ENCODE measurements at regions not wholly inside any gene's neighbourhood (a gene's known extent, or its start where the extent isn't known, plus 50 kb on each side); places are given as distances from the start of the nearest gene placed in this dataset.

- Histone ChIP-seq H2AFZ (ENCODE audit: low read length) (no peak overlapping the region), H3K79me2 (ENCODE audit: control insufficient read depth, insufficient read depth, low read length) (no peaks in the 10 kb centered on the region), H3K36me3 (ENCODE audit: control insufficient read depth, insufficient read depth, low read length) (no peaks in the 10 kb centered on the region), H4K20me1 (ENCODE audit: control insufficient read depth, extremely low read depth, insufficient read depth, low read length) (no peaks in the 10 kb centered on the region), H3K4me2 (ENCODE audit: extremely low read depth, insufficient read depth, low read length) (no peak overlapping the region), H3K27ac (ENCODE audit: insufficient read depth, low read length) (no peak overlapping the region), H3K27me3 (ENCODE audit: control insufficient read depth, insufficient read depth, low read length) (no peaks in the 10 kb centered on the region), H3K4me3 (replicated peaks in 1 of 4; ENCODE audit: control extremely low read depth in 1 of 4, insufficient read depth in 1 of 4, low read depth in 3 of 4, low read length in 4 of 4) (no peak overlapping the region), H3K9ac (ENCODE audit: insufficient read depth, low read length) (no peak overlapping the region), H3K4me1 (ENCODE audit: control insufficient read depth, extremely low read depth, insufficient read depth, low read length) (no peaks in the 10 kb centered on the region), H3K9me3 (ENCODE audit: control insufficient read depth, insufficient read depth, low read depth, low read length) (no peaks in the 10 kb centered on the region)
- DNase-seq (ENCODE audit: low read depth in 2 of 2) = peak; percentile 37 to 80
- TF ChIP-seq CTCF (conservative IDR thresholded peaks at IDR 0.05 in 1 of 2, IDR thresholded peaks at IDR 0.05 in 1 of 2; ENCODE audit: low read depth in 1 of 2, low read length in 2 of 2) = no peak
- no peak for TF ChIP-seq EZH2 (IDR thresholded peaks at IDR 0.05; ENCODE audit: low read length, missing control alignments)
These were observed 64.2 kb upstream of the NHSL2 start for GRCh38 chrX:71846429-71846828.

GRCh38 chrX:71852182-71852581, 58.5 kb upstream of the NHSL2 start:
- no peaks in the 10 kb centered on the region for H3K79me2 ChIP-seq (ENCODE audit: control insufficient read depth, insufficient read depth, low read length)
- no peak overlapping the region for H3K27ac ChIP-seq (ENCODE audit: insufficient read depth, low read length)
- H3K9me3 ChIP-seq (ENCODE audit: control insufficient read depth, insufficient read depth, low read depth, low read length) = no peaks in the 10 kb centered on the region
- H3K4me2 ChIP-seq (ENCODE audit: extremely low read depth, insufficient read depth, low read length) = no peak overlapping the region
- no peak overlapping the region for H3K4me3 ChIP-seq (replicated peaks in 1 of 4; ENCODE audit: control extremely low read depth in 1 of 4, insufficient read depth in 1 of 4, low read depth in 3 of 4, low read length in 4 of 4)
- H4K20me1 ChIP-seq (ENCODE audit: control insufficient read depth, extremely low read depth, insufficient read depth, low read length) = no peaks in the 10 kb centered on the region
- no peak overlapping the region for H3K9ac ChIP-seq (ENCODE audit: insufficient read depth, low read length)
- no peak overlapping the region for H2AFZ ChIP-seq (ENCODE audit: low read length)
- H3K4me1 ChIP-seq (ENCODE audit: control insufficient read depth, extremely low read depth, insufficient read depth, low read length) = no peaks in the 10 kb centered on the region
- no peaks in the 10 kb centered on the region for H3K36me3 ChIP-seq (ENCODE audit: control insufficient read depth, insufficient read depth, low read length)
- no peak for DNase-seq (ENCODE audit: low read depth in 2 of 2)
- H3K27me3 ChIP-seq (ENCODE audit: control insufficient read depth, insufficient read depth, low read length) = peaks cover 2% of the 10 kb centered on the region
- TF ChIP-seq EZH2 (IDR thresholded peaks at IDR 0.05; ENCODE audit: low read length, missing control alignments) = no peak
- no peak for TF ChIP-seq CTCF (conservative IDR thresholded peaks at IDR 0.05 in 1 of 2, IDR thresholded peaks at IDR 0.05 in 1 of 2; ENCODE audit: low read depth in 1 of 2, low read length in 2 of 2)

- DNase-seq (ENCODE audit: low read depth in 2 of 2) = peak; percentile 34 to 41
- H3K27ac ChIP-seq (ENCODE audit: insufficient read depth, low read length) = no peak overlapping the region
- H3K27me3 ChIP-seq (ENCODE audit: control insufficient read depth, insufficient read depth, low read length) = peaks cover 2% of the 10 kb centered on the region
- H3K36me3 ChIP-seq (ENCODE audit: control insufficient read depth, insufficient read depth, low read length) = no peaks in the 10 kb centered on the region
- H2AFZ ChIP-seq (ENCODE audit: low read length) = no peak overlapping the region
- H3K4me2 ChIP-seq (ENCODE audit: extremely low read depth, insufficient read depth, low read length) = no peak overlapping the region
- TF ChIP-seq EZH2 (IDR thresholded peaks at IDR 0.05; ENCODE audit: low read length, missing control alignments) (no peak), CTCF (conservative IDR thresholded peaks at IDR 0.05 in 1 of 2, IDR thresholded peaks at IDR 0.05 in 1 of 2; ENCODE audit: low read depth in 1 of 2, low read length in 2 of 2) (peak; percentile 46)
- H4K20me1 ChIP-seq (ENCODE audit: control insufficient read depth, extremely low read depth, insufficient read depth, low read length) = no peaks in the 10 kb centered on the region
- H3K4me1 ChIP-seq (ENCODE audit: control insufficient read depth, extremely low read depth, insufficient read depth, low read length) = no peaks in the 10 kb centered on the region
- H3K9ac ChIP-seq (ENCODE audit: insufficient read depth, low read length) = no peak overlapping the region
- H3K79me2 ChIP-seq (ENCODE audit: control insufficient read depth, insufficient read depth, low read length) = no peaks in the 10 kb centered on the region
- no peak overlapping the region for H3K4me3 ChIP-seq (replicated peaks in 1 of 4; ENCODE audit: control extremely low read depth in 1 of 4, insufficient read depth in 1 of 4, low read depth in 3 of 4, low read length in 4 of 4)
- H3K9me3 ChIP-seq (ENCODE audit: control insufficient read depth, insufficient read depth, low read depth, low read length) = no peaks in the 10 kb centered on the region
These were observed 51.0 kb upstream of the NHSL2 start for GRCh38 chrX:71859637-71860036.

Data from fibroblast of lung (primary cell).